ENCODE measurements at regions not wholly inside any gene's neighbourhood (a gene's known extent, or its start where the extent isn't known, plus 50 kb on each side); places are given as distances from the start of the nearest gene placed in this dataset.

GRCh38 chr11:70928854-70929598, 323.4 kb downstream of the SHANK2 start:
- TF ChIP-seq CTCF (IDR thresholded peaks at IDR 0.05) (no peak), POLR2A (IDR thresholded peaks at IDR 0.05) (no peak)
